Gastrocnemius medialis (tissue), 4 donors: ENCODE measurements at regions not wholly inside any gene's neighbourhood (a gene's known extent, or its start where the extent isn't known, plus 50 kb on each side); places are given as distances from the start of the nearest gene placed in this dataset.

Source experiments
- ATAC-seq, 2 donors: fragments of 150-250 bp; one replicate each; pipeline ENCODE4 v1.9.1; 2016
- DNase-seq, 2 donors: peaks; one replicate each; pipeline ENCODE4 v3.0.0-alpha.2; 2019
- H3K27ac ChIP-seq, 4 donors: fragments of 200-600 bp; sonication (generic); 1 replicate in 1 of 4; 2 replicates in 3 of 4; pipeline ENCODE4 v1.5.1; 2016 to 2018; ENCODE audit warnings: mild to moderate bottlenecking in 2 of 4, moderate library complexity in 1 of 4
- H3K27me3 ChIP-seq, 3 donors: fragments of 200-600 bp; sonication (generic) in 2 of 3; 1 replicate in 1 of 3; 2 replicates in 2 of 3; pipeline versions ENCODE4 v1.5.1 to v1.6.0; 2016 to 2019; ENCODE audit warnings: mild to moderate bottlenecking in 1 of 3, moderate library complexity in 1 of 3
- H3K36me3 ChIP-seq, 2 donors: fragments of 200-600 bp; sonication (generic) in 1 of 2; one replicate each; pipeline ENCODE4 v1.5.1; 2017 to 2018
- H3K4me1 ChIP-seq, 2 donors: fragments of 200-600 bp; sonication (generic) in 1 of 2; one replicate each; pipeline ENCODE4 v1.5.1; 2016 to 2017; ENCODE audit warnings: mild to moderate bottlenecking in 2 of 2
- H3K4me3 ChIP-seq, 4 donors: fragments of 200-600 bp; sonication (generic) in 3 of 4; 1 replicate in 1 of 4; 2 replicates in 3 of 4; pipeline ENCODE4 v1.5.1; 2016 to 2019; ENCODE audit warnings: mild to moderate bottlenecking in 2 of 4
- H3K9me3 ChIP-seq, 3 donors: fragments of 200-600 bp; sonication (generic) in 2 of 3; 1 replicate in 1 of 3; 2 replicates in 2 of 3; pipeline ENCODE4 v1.5.1; 2016 to 2019
- POLR2A ChIP-seq, 2 donors: fragments of 450-650 bp; IDR thresholded peaks; one replicate each; pipeline ENCODE4 v1.6.1; 2017; ENCODE audit warnings: antibody characterized with exemption in 2 of 2, mild to moderate bottlenecking in 2 of 2, moderate library complexity in 2 of 2
- in situ Hi-C, 4 donors: fragments of 200-750 bp; cut with MboI; loops; one replicate each; pipeline versions ENCODE4 v1.15.0 to v1.8.0; 2017; ENCODE audit warnings: low sequenced_read_pairs in 4 of 4
- intact Hi-C: fragments of 100-400 bp; cut with DNase I; formaldehyde crosslinking; loops from one replicate; pipeline ENCODE4 v1.15.1; 2023; ENCODE audit warnings: low total_unique reads
- TF ChIP-seq, protein P1 (sequence below), 5 experiments: fragments of 450-650 bp in 3 of 5; fragments of 200-600 bp in 2 of 5; sonication (generic) in 2 of 5; IDR thresholded peaks in 4 of 5; conservative IDR thresholded peaks in 1 of 5; 1 replicate in 4 of 5; 2 replicates in 1 of 5; pipeline ENCODE4 v1.5.1; 2016 to 2019; ENCODE audit warnings: antibody characterized with exemption in 5 of 5, mild to moderate bottlenecking in 3 of 5, moderate library complexity in 3 of 5

DNA sequence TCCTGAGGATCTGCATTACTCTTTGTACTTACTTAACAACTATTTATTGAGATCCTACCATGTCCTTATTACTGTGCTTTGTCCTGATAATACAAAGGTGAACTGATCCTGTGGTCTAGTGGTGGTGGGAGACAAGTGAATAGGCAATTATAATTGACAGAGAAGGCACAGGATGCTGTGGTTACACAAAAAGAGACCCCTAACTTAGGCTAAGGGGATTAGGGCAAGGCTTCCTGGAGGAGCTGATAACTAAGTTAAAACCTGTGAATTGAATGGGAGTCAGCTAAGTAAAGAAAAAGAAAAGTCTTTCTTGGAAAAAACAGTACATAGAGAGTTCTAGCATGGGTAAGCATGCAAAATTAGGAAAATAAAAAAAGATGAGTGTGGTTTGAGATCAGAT lies 164.4 kb downstream of the LARP7 start:
- no peak for ATAC-seq
- in situ Hi-C loops = no loop called here
- Histone ChIP-seq H3K4me1 (no peaks in the 10 kb centered on the region), H3K27me3 (no peaks in the 10 kb centered on the region), H3K36me3 (no peaks in the 10 kb centered on the region), H3K9me3 (no peaks in the 10 kb centered on the region), H3K4me3 (no peak overlapping the region), H3K27ac (no peak overlapping the region)
- DNase-seq = no peak
- intact Hi-C loops = no loop called here
- no peak for TF ChIP-seq POLR2A (IDR thresholded peaks at IDR 0.05)
- TF ChIP-seq, protein P1, sequence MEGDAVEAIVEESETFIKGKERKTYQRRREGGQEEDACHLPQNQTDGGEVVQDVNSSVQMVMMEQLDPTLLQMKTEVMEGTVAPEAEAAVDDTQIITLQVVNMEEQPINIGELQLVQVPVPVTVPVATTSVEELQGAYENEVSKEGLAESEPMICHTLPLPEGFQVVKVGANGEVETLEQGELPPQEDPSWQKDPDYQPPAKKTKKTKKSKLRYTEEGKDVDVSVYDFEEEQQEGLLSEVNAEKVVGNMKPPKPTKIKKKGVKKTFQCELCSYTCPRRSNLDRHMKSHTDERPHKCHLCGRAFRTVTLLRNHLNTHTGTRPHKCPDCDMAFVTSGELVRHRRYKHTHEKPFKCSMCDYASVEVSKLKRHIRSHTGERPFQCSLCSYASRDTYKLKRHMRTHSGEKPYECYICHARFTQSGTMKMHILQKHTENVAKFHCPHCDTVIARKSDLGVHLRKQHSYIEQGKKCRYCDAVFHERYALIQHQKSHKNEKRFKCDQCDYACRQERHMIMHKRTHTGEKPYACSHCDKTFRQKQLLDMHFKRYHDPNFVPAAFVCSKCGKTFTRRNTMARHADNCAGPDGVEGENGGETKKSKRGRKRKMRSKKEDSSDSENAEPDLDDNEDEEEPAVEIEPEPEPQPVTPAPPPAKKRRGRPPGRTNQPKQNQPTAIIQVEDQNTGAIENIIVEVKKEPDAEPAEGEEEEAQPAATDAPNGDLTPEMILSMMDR (IDR thresholded peaks at IDR 0.05 in 4 of 5, conservative IDR thresholded peaks at IDR 0.05 in 1 of 5) = no peak

DNA sequence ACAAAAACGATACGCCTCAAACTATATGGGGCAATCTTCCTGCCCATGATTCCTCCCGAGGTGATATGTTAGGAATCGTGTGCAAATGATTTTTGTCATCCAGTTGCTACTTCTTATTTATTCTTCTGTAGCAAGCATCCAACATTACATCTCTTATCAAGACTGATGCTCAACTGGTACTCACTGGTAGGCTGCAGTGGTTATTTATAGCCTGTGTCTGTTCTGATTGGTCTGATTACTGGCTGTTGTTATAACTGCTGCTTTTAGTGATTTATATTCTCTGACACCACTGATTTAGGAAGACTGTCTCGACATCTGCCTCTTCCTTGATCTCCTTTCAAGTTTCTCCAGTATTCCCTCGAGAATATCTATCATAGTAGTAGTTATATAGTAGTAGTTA lies 165.8 kb downstream of the LARP7 start:
- DNase-seq (no peak), ATAC-seq (no peak)
- no peaks in the 10 kb centered on the region for H3K9me3 ChIP-seq
- H3K27me3 ChIP-seq = no peaks in the 10 kb centered on the region
- H3K4me3 ChIP-seq = no peak overlapping the region
- no peaks in the 10 kb centered on the region for H3K36me3 ChIP-seq
- TF ChIP-seq, protein P1 (IDR thresholded peaks at IDR 0.05 in 4 of 5, conservative IDR thresholded peaks at IDR 0.05 in 1 of 5) = no peak
- TF ChIP-seq POLR2A (IDR thresholded peaks at IDR 0.05) = no peak
- peaks cover 0 to under 1% of the 10 kb centered on the region in 2 donors for H3K4me1 ChIP-seq
- no peak overlapping the region for H3K27ac ChIP-seq
- intact Hi-C loops (no loop called here), in situ Hi-C loops (no loop called here)

DNA sequence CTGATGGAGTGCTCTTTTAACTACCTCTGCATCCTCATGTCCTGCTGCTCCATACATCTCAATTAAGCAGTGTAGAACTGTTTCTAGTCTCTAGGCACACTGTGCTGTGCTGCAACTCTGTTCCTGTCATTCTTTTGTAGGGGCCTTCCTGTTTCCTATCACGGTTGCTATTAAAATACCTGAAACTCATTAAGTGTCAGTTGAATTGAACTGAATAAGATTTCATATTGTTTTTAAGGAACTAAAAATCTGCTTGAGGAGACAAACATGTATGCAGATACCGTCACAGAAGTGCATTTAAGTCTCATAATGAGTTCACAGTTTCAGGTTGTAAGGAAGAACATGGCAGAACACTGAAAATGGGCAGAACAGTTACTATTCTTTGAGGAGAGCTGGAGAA lies 170.1 kb downstream of the LARP7 start:
- in situ Hi-C loops (no loop called here), intact Hi-C loops (no loop called here)
- no peaks in the 10 kb centered on the region for H3K9me3 ChIP-seq
- peaks cover 0 to 3% of the 10 kb centered on the region in 2 donors for H3K4me1 ChIP-seq
- ATAC-seq (no peak), DNase-seq (no peak)
- H3K36me3 ChIP-seq = no peaks in the 10 kb centered on the region
- no peak overlapping the region for H3K4me3 ChIP-seq
- H3K27ac ChIP-seq = no peak overlapping the region
- no peaks in the 10 kb centered on the region for H3K27me3 ChIP-seq
- no peak for TF ChIP-seq POLR2A (IDR thresholded peaks at IDR 0.05)
- TF ChIP-seq, protein P1 (IDR thresholded peaks at IDR 0.05 in 4 of 5, conservative IDR thresholded peaks at IDR 0.05 in 1 of 5) = no peak

DNA sequence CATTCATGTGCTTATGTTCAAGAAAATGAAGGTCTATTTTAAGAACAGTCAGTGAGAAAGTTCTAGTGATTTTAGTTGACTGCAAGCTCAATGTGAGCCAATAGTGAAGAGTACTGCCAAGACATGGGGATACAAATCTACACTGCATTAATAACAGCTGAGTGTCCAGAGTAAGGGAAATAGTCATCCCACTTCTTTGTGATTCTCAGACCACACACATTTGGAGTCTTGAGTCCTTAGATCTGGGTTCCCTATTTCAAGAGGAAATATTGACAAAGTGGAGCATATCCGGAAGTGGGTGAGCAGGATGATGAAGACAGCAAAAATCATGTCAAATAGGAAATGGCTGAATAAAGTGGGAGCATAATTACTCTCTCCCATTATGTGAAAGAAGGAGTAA lies 171.1 kb downstream of the LARP7 start:
- H3K27ac ChIP-seq = no peak overlapping the region
- peaks cover 0 to 3% of the 10 kb centered on the region in 2 donors for H3K4me1 ChIP-seq
- H3K27me3 ChIP-seq = no peaks in the 10 kb centered on the region
- no peak overlapping the region for H3K4me3 ChIP-seq
- no peaks in the 10 kb centered on the region for H3K36me3 ChIP-seq
- no peak for TF ChIP-seq POLR2A (IDR thresholded peaks at IDR 0.05)
- TF ChIP-seq, protein P1 (IDR thresholded peaks at IDR 0.05 in 4 of 5, conservative IDR thresholded peaks at IDR 0.05 in 1 of 5) = no peak
- H3K9me3 ChIP-seq = no peaks in the 10 kb centered on the region
- in situ Hi-C loops = no loop called here
- intact Hi-C loops = no loop called here
- DNase-seq (no peak), ATAC-seq (no peak)

DNA sequence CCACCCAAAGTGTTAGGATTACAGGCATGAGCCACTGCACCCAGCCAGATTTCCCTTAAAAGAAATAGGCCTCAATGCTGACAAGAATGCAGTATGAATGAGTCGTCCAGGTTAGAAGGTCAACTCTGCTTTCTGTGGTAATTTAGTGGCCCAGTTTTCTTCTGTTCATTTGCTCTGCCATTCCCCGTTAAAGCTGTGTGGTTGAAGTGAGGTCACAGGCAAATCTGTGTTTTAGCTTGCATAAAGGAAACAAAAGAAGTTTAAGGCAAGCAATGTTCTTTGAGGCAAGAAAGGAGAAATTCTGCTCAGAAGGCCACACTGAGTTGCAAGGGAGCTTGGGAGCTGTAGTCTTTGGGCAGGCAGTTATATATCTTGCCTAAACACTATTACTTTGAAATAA lies 176.8 kb downstream of the LARP7 start:
- no peak for ATAC-seq
- H3K36me3 ChIP-seq = no peaks in the 10 kb centered on the region
- H3K27me3 ChIP-seq = no peaks in the 10 kb centered on the region
- H3K27ac ChIP-seq = no peak overlapping the region
- H3K4me3 ChIP-seq = no peak overlapping the region
- no peak for TF ChIP-seq POLR2A (IDR thresholded peaks at IDR 0.05)
- TF ChIP-seq, protein P1 (IDR thresholded peaks at IDR 0.05 in 4 of 5, conservative IDR thresholded peaks at IDR 0.05 in 1 of 5) = no peak
- intact Hi-C loops = no loop called here
- peaks cover 4 to 8% of the 10 kb centered on the region in 2 donors for H3K4me1 ChIP-seq
- no peaks in the 10 kb centered on the region for H3K9me3 ChIP-seq
- in situ Hi-C loops = no loop called here
- DNase-seq = no peak
